Activated T-helper 1 cell treated with anti-CD3 and anti-CD28 coated beads, Interleukin-12 subunit alpha, Interleukin-12 subunit beta, Interleukin-2, Interleukin-4 antibody, amounts not matched to agents 30 ng/mL and 10 ng/mL and 1 ng/mL, durations not matched to agents 14 hours and 24 hours and 36 hours (primary cell): ENCODE measurements at regions not wholly inside any gene's neighbourhood (a gene's known extent, or its start where the extent isn't known, plus 50 kb on each side); places are given as distances from the start of the nearest gene placed in this dataset.

ENCODE experiments used
- DNase-seq: peaks from one replicate; pipeline ENCODE4 v3.0.0; 2021; ENCODE audit warnings: low spot score
- H3K27ac Mint-ChIP-seq: one replicate; pipeline ENCODE4 v1.8.0; 2021; ENCODE audit warnings: mild to moderate bottlenecking, mixed read lengths
- H3K27me3 Mint-ChIP-seq: one replicate; pipeline ENCODE4 v1.8.0; 2022; ENCODE audit warnings: mild to moderate bottlenecking, moderate library complexity, mixed read lengths; ENCODE audit not compliant: insufficient read depth
- H3K36me3 Mint-ChIP-seq: one replicate; pipeline ENCODE4 v1.8.0; 2021; ENCODE audit warnings: low read depth, mixed read lengths
- H3K4me1 Mint-ChIP-seq: one replicate; pipeline ENCODE4 v1.8.0; 2021; ENCODE audit warnings: low read depth, mixed read lengths
- H3K4me3 Mint-ChIP-seq: one replicate; pipeline ENCODE4 v1.8.0; 2021; ENCODE audit warnings: mild to moderate bottlenecking, moderate library complexity, mixed read lengths
- H3K9me3 Mint-ChIP-seq: one replicate; pipeline ENCODE4 v1.8.0; 2021; ENCODE audit warnings: mixed read lengths
- intact Hi-C: fragments of 100-400 bp; cut with micrococcal nuclease; formaldehyde crosslinking; loops from one replicate; pipeline ENCODE4 v1.15.1; 2024

GRCh38 chr17:36884495-36885152 is 52.7 kb upstream of the LHX1 start:
- H3K36me3 Mint-ChIP-seq = no peaks in the 10 kb centered on the region
- no peak for DNase-seq
- intact Hi-C loops = no loop called here
- peaks cover 20% of the 10 kb centered on the region for H3K27me3 Mint-ChIP-seq
- no peaks in the 10 kb centered on the region for H3K4me1 Mint-ChIP-seq
- no peak overlapping the region for H3K27ac Mint-ChIP-seq
- H3K9me3 Mint-ChIP-seq = peaks cover 15% of the 10 kb centered on the region
- H3K4me3 Mint-ChIP-seq = no peak overlapping the region

- Mint-ChIP-seq H3K27me3 (peaks cover 20% of the 10 kb centered on the region), H3K4me1 (no peaks in the 10 kb centered on the region), H3K36me3 (no peaks in the 10 kb centered on the region), H3K27ac (no peak overlapping the region), H3K9me3 (peaks cover 15% of the 10 kb centered on the region), H3K4me3 (no peak overlapping the region)
- DNase-seq = no peak
- intact Hi-C loops = no loop called here
These were observed 52.0 kb upstream of the LHX1 start for GRCh38 chr17:36885153-36885735.

- H3K27me3 Mint-ChIP-seq = peaks cover 20% of the 10 kb centered on the region
- no peak for DNase-seq
- H3K27ac Mint-ChIP-seq = no peak overlapping the region
- no peak overlapping the region for H3K4me3 Mint-ChIP-seq
- no peaks in the 10 kb centered on the region for H3K4me1 Mint-ChIP-seq
- H3K36me3 Mint-ChIP-seq = no peaks in the 10 kb centered on the region
- intact Hi-C loops = no loop called here
- peaks cover 14% of the 10 kb centered on the region for H3K9me3 Mint-ChIP-seq
These were observed 51.4 kb upstream of the LHX1 start for GRCh38 chr17:36885771-36886377.
